HepG2 (cell line): ENCODE measurements at regions not wholly inside any gene's neighbourhood (a gene's known extent, or its start where the extent isn't known, plus 50 kb on each side); places are given as distances from the start of the nearest gene placed in this dataset.

Experiments
- CREBL2 ChIP-seq: sonication (generic); formaldehyde crosslinking; IDR thresholded peaks from 2 replicates; pipeline ENCODE4 v1.8.1; 2023; ENCODE audit warnings: missing genetic modification reagents, mild to moderate bottlenecking, borderline replicate concordance
- DBP ChIP-seq: sonication (generic); formaldehyde crosslinking; IDR thresholded peaks from 2 replicates; pipeline ENCODE4 v1.4.0; 2020; ENCODE audit warnings: missing genetic modification reagents; ENCODE audit errors: not compliant biosample characterization
- DZIP1 ChIP-seq: sonication (generic); formaldehyde crosslinking; IDR thresholded peaks from 2 replicates; pipeline ENCODE4 v1.5.0; 2020; ENCODE audit warnings: mild to moderate bottlenecking, missing genetic modification reagents
- HOXD1 ChIP-seq: sonication (generic); formaldehyde crosslinking; IDR thresholded peaks from 2 replicates; pipeline ENCODE4 v1.5.0; 2020; ENCODE audit warnings: missing genetic modification reagents
- IKZF1 ChIP-seq: fragments of 450-650 bp; IDR thresholded peaks from 2 replicates; pipeline ENCODE4 v1.7.1; 2016
- KAT2B ChIP-seq: fragments of 150-350 bp; IDR thresholded peaks from 2 replicates; pipeline ENCODE4 v1.6.1; 2014; ENCODE audit warnings: low read depth, low read length, borderline replicate concordance
- KAT8 ChIP-seq: IDR thresholded peaks from 2 replicates; pipeline ENCODE4 v1.6.1; 2016; ENCODE audit warnings: missing genetic modification reagents, missing compliant biosample characterization
- MIXL1 ChIP-seq: IDR thresholded peaks from 2 replicates; pipeline ENCODE4 v1.6.1; 2016
- NFATC3 ChIP-seq: sonication (generic); formaldehyde crosslinking; IDR thresholded peaks from 2 replicates; pipeline ENCODE4 v1.5.1; 2020; ENCODE audit warnings: mild to moderate bottlenecking, missing genetic modification reagents
- REST ChIP-seq, 2 experiments: IDR thresholded peaks; 2 replicates each; pipeline ENCODE4 v1.6.1; 2011 to 2012; ENCODE audit warnings: low read length in 2 of 2, borderline replicate concordance in 1 of 2, low read depth in 1 of 2, mild to moderate bottlenecking in 1 of 2, moderate library complexity in 1 of 2
- REXO4 ChIP-seq: sonication (generic); formaldehyde crosslinking; IDR thresholded peaks from 2 replicates; pipeline ENCODE4 v1.8.0; 2022; ENCODE audit warnings: missing genetic modification reagents, mild to moderate bottlenecking, borderline replicate concordance
- SP2 ChIP-seq: sonication (generic); formaldehyde crosslinking; IDR thresholded peaks from 2 replicates; pipeline ENCODE4 v1.5.1; 2020; ENCODE audit warnings: mild to moderate bottlenecking, missing genetic modification reagents
- TBL1XR1 ChIP-seq: fragments of 150-350 bp; IDR thresholded peaks from 2 replicates; pipeline ENCODE4 v1.6.1; 2014; ENCODE audit warnings: borderline replicate concordance, low read length; ENCODE audit not compliant: partially characterized antibody
- ZMYM2 ChIP-seq: sonication (generic); formaldehyde crosslinking; IDR thresholded peaks from 2 replicates; pipeline ENCODE4 v1.8.0; 2022; ENCODE audit warnings: mild to moderate bottlenecking, missing genetic modification reagents
- ZNF207 ChIP-seq: fragments of 450-650 bp; IDR thresholded peaks from 2 replicates; pipeline ENCODE4 v1.6.1; 2016; ENCODE audit warnings: antibody characterized with exemption, borderline replicate concordance
- ZNF629 ChIP-seq: sonication (generic); formaldehyde crosslinking; conservative IDR thresholded peaks from 2 replicates; pipeline ENCODE4 v1.5.0; 2020; ENCODE audit warnings: missing genetic modification reagents
- ZNF691 ChIP-seq: sonication (generic); formaldehyde crosslinking; IDR thresholded peaks from 2 replicates; pipeline ENCODE4 v1.4.0; 2020; ENCODE audit warnings: missing genetic modification reagents, low read depth, mild to moderate bottlenecking, borderline replicate concordance
- ZNF770 ChIP-seq: sonication (generic); formaldehyde crosslinking; IDR thresholded peaks from 2 replicates; pipeline ENCODE4 v1.5.0; 2020; ENCODE audit warnings: mild to moderate bottlenecking, missing genetic modification reagents
- ZNF891 ChIP-seq: sonication (generic); formaldehyde crosslinking; IDR thresholded peaks from 2 replicates; pipeline ENCODE4 v1.5.0; 2020; ENCODE audit warnings: mild to moderate bottlenecking, missing genetic modification reagents

- no peak for TF ChIP-seq REST (IDR thresholded peaks at IDR 0.05; ENCODE audit: borderline replicate concordance in 1 of 2, low read depth in 1 of 2, low read length in 2 of 2)
- no peak for TF ChIP-seq ZNF891
- TF ChIP-seq DBP: no peak
- TF ChIP-seq CREBL2 (CRISPR knock-in tag): no peak
- TF ChIP-seq KAT8 (CRISPR knock-in tag): no peak
- TF ChIP-seq ZMYM2: no peak
- no peak for TF ChIP-seq ZNF629 (CRISPR knock-in tag)
- TF ChIP-seq KAT2B: no peak
- TF ChIP-seq TBL1XR1: no peak
- no peak for TF ChIP-seq REXO4
- no peak for TF ChIP-seq ZNF691 (CRISPR knock-in tag)
- no peak for TF ChIP-seq MIXL1
- TF ChIP-seq ZNF207: no peak
- no peak for TF ChIP-seq SP2 (CRISPR knock-in tag)
- TF ChIP-seq HOXD1 (CRISPR knock-in tag): no peak
- no peak for TF ChIP-seq DZIP1 (CRISPR knock-in tag)
- TF ChIP-seq ZNF770 (CRISPR knock-in tag): no peak
- TF ChIP-seq NFATC3 (CRISPR knock-in tag): no peak
- no peak for TF ChIP-seq IKZF1
Measured at GRCh38 chr2:126981476-126981875, 82.8 kb downstream of the TEX51 start (continued).
